HG02870 (cell line): ENCODE measurements at regions not wholly inside any gene's neighbourhood (a gene's known extent, or its start where the extent isn't known, plus 50 kb on each side); places are given as distances from the start of the nearest gene placed in this dataset.

Experiments
- ATAC-seq: cut with Tn5 transposase; IDR thresholded peaks from one replicate; pipeline ENCODE4 v1.9.1; 2021; ENCODE audit warnings: mild to moderate bottlenecking, moderate library complexity; ENCODE audit not compliant: unreplicated experiment

GRCh38 chr11:106399624-106400023 lies 322.2 kb downstream of the AASDHPPT start:
- no peak for ATAC-seq

- ATAC-seq = no peak
Measured at GRCh38 chr11:106400949-106401570, 323.6 kb downstream of the AASDHPPT start.

- no peak for ATAC-seq
Measured at GRCh38 chr11:106403751-106404150, 326.3 kb downstream of the AASDHPPT start.

DNA sequence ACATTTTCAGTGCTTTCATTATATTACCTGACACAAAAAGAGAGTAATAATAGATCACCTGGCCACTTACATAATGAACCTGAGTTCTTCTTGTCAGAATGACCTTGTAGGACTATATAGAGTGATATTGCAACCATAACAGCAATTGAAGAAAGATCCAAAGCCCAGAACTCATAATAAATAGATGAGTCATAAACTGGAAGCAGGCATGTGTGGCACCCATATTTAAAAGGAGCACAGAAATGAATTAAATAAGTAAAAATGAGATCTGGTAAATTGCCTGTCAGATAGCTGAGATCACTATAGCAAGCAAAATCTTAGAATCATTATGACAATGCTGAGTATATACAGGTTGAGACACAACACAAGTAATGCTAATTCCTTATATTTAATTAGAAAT lies 331.8 kb downstream of the AASDHPPT start:
- ATAC-seq = no peak

GRCh38 chr11:106409671-106410070 lies 332.2 kb downstream of the AASDHPPT start:
- no peak for ATAC-seq

DNA sequence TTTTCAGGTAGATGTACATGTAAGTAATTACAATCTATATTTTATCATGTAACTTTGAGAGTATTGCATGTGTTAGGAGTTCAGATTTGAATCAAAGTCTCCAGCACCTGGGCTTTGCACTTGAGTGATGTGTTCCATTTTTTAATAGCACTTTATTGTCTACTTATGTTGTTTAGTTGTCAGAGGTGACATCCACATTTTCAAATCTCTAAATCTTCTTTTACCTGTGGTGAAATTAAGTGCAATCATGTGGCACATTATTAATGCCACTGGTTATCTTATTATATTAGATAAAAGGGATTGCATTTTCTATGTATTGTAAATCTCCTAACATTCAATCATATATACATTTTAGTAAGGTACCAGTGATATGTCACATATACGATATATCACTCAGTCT lies 333.4 kb downstream of the AASDHPPT start:
- no peak for ATAC-seq

DNA sequence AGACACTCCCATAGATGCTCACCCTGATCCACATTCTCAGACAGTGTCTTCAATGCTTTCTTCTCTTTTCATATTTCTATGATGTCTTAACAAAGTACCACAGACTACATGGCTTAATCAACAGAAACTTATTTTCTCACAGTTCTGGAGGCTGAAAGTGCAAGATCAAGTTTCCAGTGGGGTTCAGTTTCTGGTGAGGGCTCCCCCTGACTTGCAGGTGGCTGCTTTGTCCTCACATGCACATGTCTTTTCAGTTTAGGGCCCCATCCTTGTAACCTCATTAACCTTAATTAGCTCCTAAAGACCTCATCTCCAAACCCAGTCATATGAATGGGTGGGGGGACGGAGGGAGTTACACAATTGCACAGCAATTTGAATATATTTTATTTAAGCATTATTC lies 335.8 kb downstream of the AASDHPPT start:
- no peak for ATAC-seq

- ATAC-seq = no peak
Measured at GRCh38 chr11:106415510-106415909, 338.0 kb downstream of the AASDHPPT start.

DNA sequence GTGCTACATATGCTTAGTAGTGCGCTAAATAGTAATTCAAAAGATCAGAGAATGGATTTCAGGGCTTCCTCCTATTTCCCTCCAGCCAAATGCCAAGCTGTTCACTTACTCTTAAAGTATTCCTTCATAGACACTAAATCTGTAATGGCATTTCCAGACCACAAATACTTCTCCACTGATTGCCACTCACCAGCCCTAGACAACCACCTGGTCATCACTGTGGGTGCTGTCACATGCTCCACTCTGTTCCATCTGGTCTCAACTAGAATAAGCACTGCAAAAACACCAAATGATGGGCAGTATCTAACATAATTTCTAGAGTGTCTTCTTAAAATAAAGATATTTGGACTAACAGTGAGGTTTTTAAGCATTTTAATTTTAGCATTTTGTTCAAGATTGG lies 341.3 kb downstream of the AASDHPPT start:
- no peak for ATAC-seq

GRCh38 chr11:106420048-106420665 lies 342.7 kb downstream of the AASDHPPT start:
- no peak for ATAC-seq

- no peak for ATAC-seq
Measured at GRCh38 chr11:106420686-106421085, 343.2 kb downstream of the AASDHPPT start.

- no peak for ATAC-seq
Measured at GRCh38 chr11:106421676-106422292, 344.3 kb downstream of the AASDHPPT start.

DNA sequence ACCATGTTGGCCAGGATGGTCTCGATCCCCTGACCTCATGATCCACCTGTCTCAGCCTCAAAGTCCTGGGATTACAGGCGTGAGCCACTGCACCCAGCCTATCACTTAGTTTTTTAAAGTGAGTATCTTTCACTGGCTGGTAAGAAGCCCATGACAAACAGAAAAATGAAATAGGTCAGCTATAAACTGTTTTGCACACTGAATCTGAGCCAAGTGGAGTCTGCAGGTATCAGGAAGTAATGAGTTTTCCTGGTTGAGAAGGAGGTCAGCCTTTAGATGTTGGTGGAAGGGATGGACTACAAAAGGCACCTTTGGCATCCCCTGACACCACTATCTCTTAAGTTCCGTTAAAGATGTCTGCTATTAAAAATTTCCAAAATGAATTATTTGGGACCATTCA lies 345.1 kb downstream of the AASDHPPT start:
- no peak for ATAC-seq

DNA sequence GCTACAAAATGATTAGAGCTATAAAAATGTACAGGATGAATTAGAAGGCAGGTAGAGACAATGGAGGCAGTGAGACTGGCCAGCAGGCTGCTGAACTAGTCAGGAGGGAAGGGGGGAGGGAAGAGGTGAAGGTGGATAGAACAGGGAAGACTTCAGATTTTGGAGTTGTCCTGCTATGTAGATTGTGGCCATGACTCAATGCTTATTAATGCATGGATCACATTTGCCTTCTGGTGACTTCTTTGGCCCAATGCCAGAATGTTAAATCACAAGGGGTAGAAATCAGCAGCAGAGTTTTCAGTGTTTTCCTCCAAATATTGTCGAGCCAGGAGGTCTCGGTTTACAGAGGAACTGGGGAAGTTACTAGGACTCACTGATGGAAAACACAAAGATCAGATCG lies 346.6 kb downstream of the AASDHPPT start:
- ATAC-seq = no peak

DNA sequence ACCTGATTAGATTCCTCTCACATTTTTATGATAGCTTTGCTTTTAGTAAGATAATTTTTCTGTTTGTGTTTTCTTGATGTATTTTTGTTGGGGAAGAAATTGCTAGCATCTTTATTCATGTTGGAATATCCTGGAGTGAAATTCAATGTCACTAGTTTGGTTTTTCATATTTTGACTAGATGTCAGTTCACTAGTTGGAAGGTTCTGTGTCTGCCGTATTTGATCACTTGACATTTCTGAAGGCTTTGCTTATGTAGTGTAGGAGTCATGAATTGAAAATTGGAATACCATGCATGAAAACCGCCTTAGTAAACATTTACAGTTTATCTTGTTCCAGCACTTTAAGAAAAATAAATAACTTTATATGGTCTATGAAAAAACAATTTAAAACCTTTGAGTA lies 348.4 kb downstream of the AASDHPPT start:
- no peak for ATAC-seq

- ATAC-seq = no peak
Measured at GRCh38 chr11:106426696-106427095, 349.2 kb downstream of the AASDHPPT start.

GRCh38 chr11:106427736-106428135 lies 350.3 kb downstream of the AASDHPPT start:
- no peak for ATAC-seq

GRCh38 chr11:106442032-106442431 lies 364.6 kb downstream of the AASDHPPT start:
- ATAC-seq = no peak

GRCh38 chr11:106446302-106446701 lies 368.8 kb downstream of the AASDHPPT start:
- no peak for ATAC-seq

- no peak for ATAC-seq
Measured at GRCh38 chr11:106446955-106447354, 369.5 kb downstream of the AASDHPPT start.

GRCh38 chr11:106447631-106448191 lies 370.2 kb downstream of the AASDHPPT start:
- no peak for ATAC-seq

DNA sequence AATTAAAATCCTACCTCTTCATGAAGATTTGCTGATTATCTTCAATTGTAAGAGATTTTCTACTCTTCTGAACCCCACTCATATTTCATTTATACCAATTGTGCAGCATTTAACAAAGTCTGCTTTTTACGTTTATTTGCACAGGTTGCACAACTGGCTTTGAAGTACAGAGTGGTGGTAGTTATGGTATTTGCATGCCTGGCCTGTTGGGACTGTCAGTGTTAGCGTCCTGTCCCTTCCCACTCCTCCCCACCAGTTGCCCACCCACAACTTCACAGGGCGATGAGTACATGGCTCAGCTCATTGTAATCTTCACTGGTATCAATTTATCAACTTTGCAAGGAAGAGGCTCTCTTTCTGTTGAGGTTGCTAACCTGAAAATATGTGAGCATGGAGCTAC lies 372.3 kb downstream of the AASDHPPT start:
- ATAC-seq = no peak
